ENCODE measurements at regions not wholly inside any gene's neighbourhood (a gene's known extent, or its start where the extent isn't known, plus 50 kb on each side); places are given as distances from the start of the nearest gene placed in this dataset.

DNA sequence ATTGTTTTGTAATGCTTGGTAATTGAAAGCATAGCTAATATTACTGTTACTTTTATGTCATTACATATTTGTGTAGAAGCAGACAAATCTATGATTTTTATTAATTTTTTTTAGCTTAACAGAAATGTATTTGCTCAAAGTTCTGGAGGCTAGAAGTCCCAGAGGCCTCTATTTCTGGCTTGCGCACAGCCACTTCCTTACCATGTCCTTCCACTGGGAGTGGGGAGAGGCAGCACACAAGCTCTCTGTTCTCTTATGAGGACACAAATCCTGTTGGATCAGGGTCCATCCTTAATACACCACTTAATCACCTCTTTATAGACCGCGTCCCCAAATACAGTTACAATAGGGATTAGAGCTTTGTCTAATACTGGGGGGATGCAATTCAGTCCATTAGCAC, 1061.4 kb downstream of the OTOL1 start:
- Histone ChIP-seq H3K27me3 (ENCODE audit: control insufficient read depth in 2 of 2, insufficient read depth in 2 of 2, low read length in 2 of 2) (no peaks in the 10 kb centered on the region), H4K20me1 (ENCODE audit: insufficient read depth, low read length) (no peaks in the 10 kb centered on the region), H3K36me3 (replicated peaks in 1 of 2; ENCODE audit: control insufficient read depth in 1 of 2, insufficient read depth in 2 of 2, low read length in 2 of 2) (no peaks in the 10 kb centered on the region), H3K79me2 (ENCODE audit: insufficient read depth, low read length) (no peaks in the 10 kb centered on the region), H3K27ac (ENCODE audit: low read depth in 1 of 2, low read length in 2 of 2) (no peak overlapping the region), H3K4me3 (replicated peaks in 1 of 3; ENCODE audit: low read depth in 2 of 3, low read length in 3 of 3) (no peak overlapping the region), H3K9ac (ENCODE audit: insufficient read depth, low read length, poor library complexity, severe bottlenecking) (no peak overlapping the region), H3K9me3 (replicated peaks in 1 of 2; ENCODE audit: control insufficient read depth in 1 of 2, insufficient read depth in 1 of 2, low read length in 2 of 2) (no peaks in the 10 kb centered on the region), H3K4me1 (ENCODE audit: control insufficient read depth in 1 of 2, insufficient read depth in 2 of 2, low read length in 2 of 2) (no peaks in the 10 kb centered on the region), H2AFZ (ENCODE audit: insufficient read depth, low read depth, low read length, poor library complexity, severe bottlenecking) (no peak overlapping the region), H3K4me2 (replicated peaks; ENCODE audit: extremely low read depth, low read length, poor library complexity, severe bottlenecking) (no peak overlapping the region)
- Mint-ChIP-seq H3K27me3 (ENCODE audit: low read depth in 3 of 3) (no peaks in the 10 kb centered on the region), H3K36me3 (no peaks in the 10 kb centered on the region), H3K4me1 (no peaks in the 10 kb centered on the region), H3K9me3 (peaks cover 0 to 3% (median 1%) of the 10 kb centered on the region in 7 donors), H3K27ac (no peak overlapping the region), H3K4me3 (no peak overlapping the region)
- DNase-seq: no peak
- intact Hi-C loops (cut with micrococcal nuclease): no loop called here
- no CpG with 5 or more reads among the region's 3 CpGs for WGBS (ENCODE audit: insufficient coverage)
- TF ChIP-seq, protein P1, sequence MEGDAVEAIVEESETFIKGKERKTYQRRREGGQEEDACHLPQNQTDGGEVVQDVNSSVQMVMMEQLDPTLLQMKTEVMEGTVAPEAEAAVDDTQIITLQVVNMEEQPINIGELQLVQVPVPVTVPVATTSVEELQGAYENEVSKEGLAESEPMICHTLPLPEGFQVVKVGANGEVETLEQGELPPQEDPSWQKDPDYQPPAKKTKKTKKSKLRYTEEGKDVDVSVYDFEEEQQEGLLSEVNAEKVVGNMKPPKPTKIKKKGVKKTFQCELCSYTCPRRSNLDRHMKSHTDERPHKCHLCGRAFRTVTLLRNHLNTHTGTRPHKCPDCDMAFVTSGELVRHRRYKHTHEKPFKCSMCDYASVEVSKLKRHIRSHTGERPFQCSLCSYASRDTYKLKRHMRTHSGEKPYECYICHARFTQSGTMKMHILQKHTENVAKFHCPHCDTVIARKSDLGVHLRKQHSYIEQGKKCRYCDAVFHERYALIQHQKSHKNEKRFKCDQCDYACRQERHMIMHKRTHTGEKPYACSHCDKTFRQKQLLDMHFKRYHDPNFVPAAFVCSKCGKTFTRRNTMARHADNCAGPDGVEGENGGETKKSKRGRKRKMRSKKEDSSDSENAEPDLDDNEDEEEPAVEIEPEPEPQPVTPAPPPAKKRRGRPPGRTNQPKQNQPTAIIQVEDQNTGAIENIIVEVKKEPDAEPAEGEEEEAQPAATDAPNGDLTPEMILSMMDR (IDR thresholded peaks at IDR 0.05): no peak

DNA sequence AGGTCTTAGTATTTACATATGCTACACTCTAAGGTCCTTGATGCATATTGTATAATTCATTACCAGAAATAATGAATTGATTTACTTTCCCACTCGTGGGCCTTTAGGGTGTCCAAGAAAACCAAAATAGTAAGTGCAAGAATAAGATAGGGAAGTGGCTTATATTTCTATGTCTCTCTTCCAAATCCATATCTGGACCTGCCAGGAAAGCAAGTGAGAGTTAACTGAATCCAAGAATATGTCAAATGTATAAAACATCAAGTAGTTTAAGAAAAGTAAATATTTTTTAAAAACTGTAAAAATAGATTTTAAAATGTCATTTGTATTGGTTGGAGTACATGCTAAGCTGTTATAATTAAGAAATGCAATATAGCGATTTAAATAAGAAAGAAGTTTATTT, 1072.1 kb downstream of the OTOL1 start:
- H3K4me2 ChIP-seq (replicated peaks; ENCODE audit: extremely low read depth, low read length, poor library complexity, severe bottlenecking): no peak overlapping the region
- intact Hi-C loops (cut with micrococcal nuclease): no loop called here
- no peak overlapping the region for H3K27ac ChIP-seq (ENCODE audit: low read depth in 1 of 2, low read length in 2 of 2)
- H3K4me3 ChIP-seq (replicated peaks in 1 of 3; ENCODE audit: low read depth in 2 of 3, low read length in 3 of 3): no peak overlapping the region
- no peaks in the 10 kb centered on the region for H3K27me3 ChIP-seq (ENCODE audit: control insufficient read depth in 2 of 2, insufficient read depth in 2 of 2, low read length in 2 of 2)
- DNase-seq: no peak
- peaks cover 3% of the 10 kb centered on the region in 2 donors for H3K9me3 ChIP-seq (replicated peaks in 1 of 2; ENCODE audit: control insufficient read depth in 1 of 2, insufficient read depth in 1 of 2, low read length in 2 of 2)
- no peak overlapping the region for H3K9ac ChIP-seq (ENCODE audit: insufficient read depth, low read length, poor library complexity, severe bottlenecking)
- TF ChIP-seq, protein P1 (IDR thresholded peaks at IDR 0.05): no peak
- no peak overlapping the region for H2AFZ ChIP-seq (ENCODE audit: insufficient read depth, low read depth, low read length, poor library complexity, severe bottlenecking)
- H3K27me3 Mint-ChIP-seq (ENCODE audit: low read depth in 3 of 3): no peaks in the 10 kb centered on the region
- H3K4me3 Mint-ChIP-seq: no peak overlapping the region
- H3K4me1 ChIP-seq (ENCODE audit: control insufficient read depth in 1 of 2, insufficient read depth in 2 of 2, low read length in 2 of 2): no peaks in the 10 kb centered on the region
- peaks cover 0 to 8% (median 2%) of the 10 kb centered on the region in 7 donors for H3K9me3 Mint-ChIP-seq
- no peaks in the 10 kb centered on the region for H3K79me2 ChIP-seq (ENCODE audit: insufficient read depth, low read length)
- no peaks in the 10 kb centered on the region for H4K20me1 ChIP-seq (ENCODE audit: insufficient read depth, low read length)
- H3K4me1 Mint-ChIP-seq: no peaks in the 10 kb centered on the region
- WGBS (ENCODE audit: insufficient coverage): no CpG with 5 or more reads among the region's 2 CpGs
- H3K27ac Mint-ChIP-seq: no peak overlapping the region
- no peaks in the 10 kb centered on the region for H3K36me3 ChIP-seq (replicated peaks in 1 of 2; ENCODE audit: control insufficient read depth in 1 of 2, insufficient read depth in 2 of 2, low read length in 2 of 2)
- no peaks in the 10 kb centered on the region for H3K36me3 Mint-ChIP-seq

Data from CD14-positive monocyte (primary cell).